DND-41 (cell line): ENCODE measurements at regions not wholly inside any gene's neighbourhood (a gene's known extent, or its start where the extent isn't known, plus 50 kb on each side); places are given as distances from the start of the nearest gene placed in this dataset.

Source experiments
- EZH2 ChIP-seq: IDR thresholded peaks from 3 replicates; pipeline ENCODE4 v1.6.1; 2012; ENCODE audit warnings: borderline replicate concordance, low read depth, mild to moderate bottlenecking, moderate library complexity, low read length, inconsistent platforms; ENCODE audit not compliant: severe bottlenecking
- TF ChIP-seq, protein P1 (sequence below): IDR thresholded peaks from 2 replicates; pipeline ENCODE4 v1.5.1; 2012; ENCODE audit warnings: borderline replicate concordance, low read length, moderate library complexity, mild to moderate bottlenecking; ENCODE audit not compliant: poor library complexity, severe bottlenecking; ENCODE audit errors: extremely low read depth

DNA sequence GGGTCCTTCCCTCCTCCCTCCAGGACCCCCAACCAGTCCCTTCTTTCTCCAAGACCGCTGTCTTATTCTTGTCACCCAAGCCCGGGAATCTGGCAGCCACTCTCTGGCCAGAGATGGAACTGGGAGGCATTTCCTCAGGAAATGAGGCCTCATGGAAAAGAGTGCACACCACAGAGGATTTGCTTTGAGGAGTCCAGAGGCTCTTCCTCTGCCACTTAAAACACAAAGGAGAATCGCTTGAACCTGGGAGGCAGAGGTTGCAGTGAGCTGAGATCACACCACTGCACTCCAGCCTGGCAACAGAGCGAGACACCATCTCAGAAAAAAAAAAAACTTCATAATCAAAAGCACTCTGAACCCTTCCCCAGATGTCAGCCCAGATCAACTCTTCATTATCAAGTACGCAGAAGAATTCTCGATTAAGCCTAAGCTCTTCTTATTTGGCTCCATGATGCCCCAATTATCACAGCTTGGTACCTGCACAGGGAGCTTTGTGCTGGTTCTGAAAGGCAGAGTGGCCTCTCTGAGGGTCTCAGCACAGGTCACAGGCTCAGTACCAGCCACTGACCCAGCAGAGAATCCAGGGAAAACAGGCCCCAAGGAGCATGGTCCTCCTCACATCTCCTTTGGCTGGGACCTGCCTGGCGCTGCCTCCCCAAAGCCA is 82.9 kb upstream of the MAFB start:
- no peak for TF ChIP-seq EZH2
- TF ChIP-seq, protein P1, sequence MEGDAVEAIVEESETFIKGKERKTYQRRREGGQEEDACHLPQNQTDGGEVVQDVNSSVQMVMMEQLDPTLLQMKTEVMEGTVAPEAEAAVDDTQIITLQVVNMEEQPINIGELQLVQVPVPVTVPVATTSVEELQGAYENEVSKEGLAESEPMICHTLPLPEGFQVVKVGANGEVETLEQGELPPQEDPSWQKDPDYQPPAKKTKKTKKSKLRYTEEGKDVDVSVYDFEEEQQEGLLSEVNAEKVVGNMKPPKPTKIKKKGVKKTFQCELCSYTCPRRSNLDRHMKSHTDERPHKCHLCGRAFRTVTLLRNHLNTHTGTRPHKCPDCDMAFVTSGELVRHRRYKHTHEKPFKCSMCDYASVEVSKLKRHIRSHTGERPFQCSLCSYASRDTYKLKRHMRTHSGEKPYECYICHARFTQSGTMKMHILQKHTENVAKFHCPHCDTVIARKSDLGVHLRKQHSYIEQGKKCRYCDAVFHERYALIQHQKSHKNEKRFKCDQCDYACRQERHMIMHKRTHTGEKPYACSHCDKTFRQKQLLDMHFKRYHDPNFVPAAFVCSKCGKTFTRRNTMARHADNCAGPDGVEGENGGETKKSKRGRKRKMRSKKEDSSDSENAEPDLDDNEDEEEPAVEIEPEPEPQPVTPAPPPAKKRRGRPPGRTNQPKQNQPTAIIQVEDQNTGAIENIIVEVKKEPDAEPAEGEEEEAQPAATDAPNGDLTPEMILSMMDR = no peak
